SK-MEL-5 (cell line): ENCODE measurements at regions not wholly inside any gene's neighbourhood (a gene's known extent, or its start where the extent isn't known, plus 50 kb on each side); places are given as distances from the start of the nearest gene placed in this dataset.
A peak's percentile ranks its signal among the peaks of the same experiment; 100 is the strongest.

Experiments used
- DNase-seq: peaks from one replicate; pipeline ENCODE4 v3.0.0-alpha.2; 2016; ENCODE audit warnings: low read depth, low spot score
- in situ Hi-C: cut with HindIII; loops from 2 replicates; pipeline ENCODE4 v1.10.0; 2016; ENCODE audit warnings: low sequenced_read_pairs, high pct_unique_total_duplicates, low pct_unique_long_range_greater_than_20kb

DNA sequence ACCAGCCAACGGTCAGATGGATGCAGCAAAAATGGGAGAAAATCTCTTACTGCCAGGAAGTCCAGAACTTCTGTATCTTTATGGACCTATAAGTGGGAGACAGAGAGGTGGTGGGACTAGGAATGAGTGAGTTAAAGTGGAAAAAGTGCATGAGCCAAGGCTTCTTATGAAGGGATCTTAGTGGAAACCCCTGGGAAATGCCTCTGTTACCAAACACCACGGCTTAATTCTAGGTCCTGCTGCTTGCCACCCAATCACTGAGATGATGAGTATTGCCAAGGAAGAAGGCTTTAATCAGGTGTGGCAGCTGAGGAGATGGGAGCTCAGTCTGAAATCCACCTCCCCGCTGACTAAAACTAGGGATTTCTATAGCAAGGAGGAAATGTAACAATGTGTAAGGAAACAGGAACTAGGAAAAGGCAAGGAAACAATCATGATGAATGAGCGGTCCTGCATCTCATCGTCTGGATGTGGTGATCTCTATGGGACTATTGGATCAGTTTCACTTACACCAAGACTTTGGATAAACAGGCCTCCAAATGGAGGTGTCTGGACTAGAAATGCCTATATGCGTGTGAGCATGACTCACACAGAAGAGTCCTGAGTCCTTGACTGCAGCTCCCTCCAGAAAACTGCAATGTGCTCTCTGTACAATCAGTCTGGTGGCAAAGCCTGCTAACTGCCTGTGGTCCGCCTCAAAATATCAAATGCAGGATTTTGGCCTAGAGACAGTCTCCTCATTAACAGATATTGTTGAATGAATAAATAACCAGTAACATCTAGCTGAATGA is 98.2 kb upstream of the PRR16 start:
- in situ Hi-C loops, result no loop called here
- peak; percentile 29 for DNase-seq

DNA sequence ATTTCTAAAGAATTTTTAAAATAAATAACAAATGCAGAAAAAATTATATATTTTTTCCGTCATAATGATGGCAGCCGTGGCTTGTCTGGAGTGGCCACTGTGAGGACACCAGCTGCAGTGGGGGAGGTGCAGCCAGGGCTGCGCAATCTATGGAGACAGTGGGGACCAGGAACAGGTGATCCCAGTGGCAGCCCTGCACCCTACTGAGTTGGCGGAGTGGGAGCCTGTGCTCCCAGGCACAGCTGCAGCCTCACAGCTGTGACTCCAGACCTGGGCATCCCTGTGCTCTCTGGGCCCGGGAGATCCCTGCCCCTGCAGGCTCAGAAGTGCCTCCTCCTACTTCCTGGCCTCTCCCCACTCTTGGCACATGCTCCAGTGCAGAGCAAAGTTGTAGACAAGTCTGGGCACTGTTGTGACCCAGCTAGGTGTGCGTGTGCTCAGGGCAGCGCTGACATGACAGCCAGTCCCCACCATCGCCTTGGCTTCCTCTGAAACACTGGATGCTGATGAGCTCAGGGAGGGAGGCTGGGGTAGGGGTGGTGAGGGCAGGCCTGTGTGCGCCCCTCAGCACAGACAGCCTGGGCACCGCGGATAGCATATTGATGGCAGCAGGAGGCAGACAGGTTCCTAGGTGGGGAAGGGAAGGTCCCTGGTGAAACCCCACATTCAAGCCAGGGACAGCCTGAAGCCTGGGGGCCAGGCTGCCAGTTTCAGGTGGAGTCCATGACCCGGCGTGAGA is 96.0 kb upstream of the PRR16 start:
- in situ Hi-C loops, result no loop called here
- DNase-seq, result no peak

DNA sequence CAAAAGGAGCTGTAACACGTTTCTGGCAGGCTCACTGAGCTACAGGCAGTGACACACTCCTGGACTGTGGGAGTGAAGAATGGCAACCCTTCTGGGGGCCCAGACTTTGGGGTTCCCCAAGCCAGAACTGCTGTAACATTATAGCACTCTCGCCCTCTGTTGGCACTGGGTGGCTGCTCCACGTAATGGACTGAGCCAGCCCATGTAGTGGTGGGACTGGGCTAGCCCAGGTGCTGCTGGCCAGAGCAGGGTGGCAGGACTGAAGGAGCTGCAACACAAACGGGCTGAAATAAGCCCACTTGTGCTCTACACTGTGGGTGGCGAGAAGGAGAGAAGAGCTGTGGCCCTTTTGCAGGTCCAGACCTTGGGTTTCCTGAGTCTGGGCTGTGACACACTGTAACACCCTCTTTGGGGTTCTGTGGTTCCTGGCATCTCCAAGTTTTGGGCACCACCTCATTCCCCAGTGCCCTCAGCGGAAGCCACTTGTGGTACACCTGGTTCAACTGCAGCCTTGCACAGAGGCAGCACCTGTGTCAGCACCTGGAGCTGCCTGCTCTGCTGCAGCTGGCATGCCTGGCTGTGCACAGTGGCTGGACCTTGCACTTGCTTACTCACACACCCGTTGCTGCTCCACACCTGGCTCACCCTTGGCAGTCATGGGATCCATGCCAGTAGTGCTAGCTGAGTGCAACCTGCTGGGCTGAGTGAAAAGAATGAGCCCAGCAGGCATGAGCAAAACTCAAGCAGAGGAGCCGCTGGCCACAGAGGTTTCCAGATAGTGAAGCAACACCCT is 95.0 kb upstream of the PRR16 start:
- no peak for DNase-seq
- in situ Hi-C loops, result no loop called here

DNA sequence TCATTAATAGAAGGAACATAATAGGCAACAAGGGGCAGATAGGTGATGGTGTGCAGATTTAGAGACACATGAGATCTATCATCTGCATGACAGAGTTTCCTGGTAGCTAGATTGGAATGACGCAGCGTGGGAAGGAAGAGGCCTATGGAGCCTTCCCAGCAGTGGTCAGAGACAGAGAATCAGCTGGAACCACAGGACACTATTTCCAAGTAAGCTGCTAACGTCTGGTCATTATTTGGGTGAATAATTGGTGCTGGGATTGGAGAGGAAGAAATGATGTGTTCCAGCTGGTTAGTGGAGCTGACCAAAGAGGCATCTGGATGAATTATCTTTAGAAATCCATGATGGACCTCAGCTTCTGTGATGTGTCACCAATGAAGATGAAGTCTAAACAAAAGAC is 91.2 kb upstream of the PRR16 start:
- in situ Hi-C loops, result no loop called here
- DNase-seq, result no peak

DNA sequence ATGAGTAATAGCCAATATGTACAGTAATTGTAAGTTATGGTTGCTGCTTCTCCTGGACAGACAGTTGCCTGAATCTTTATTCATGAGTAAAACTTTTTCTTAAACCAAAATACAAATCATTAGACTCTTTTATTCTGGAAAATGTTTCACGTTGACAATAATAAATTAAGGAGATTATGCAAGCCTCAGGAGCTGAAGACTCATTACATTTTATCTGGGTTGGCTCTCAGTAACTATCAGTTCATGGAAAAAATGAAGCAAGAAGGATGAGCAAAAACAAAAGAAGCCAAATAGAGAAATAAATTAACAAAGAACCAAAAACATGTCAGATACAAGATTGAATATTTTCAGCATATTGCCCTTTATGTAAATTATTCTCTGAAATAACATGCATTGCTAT is 88.9 kb upstream of the PRR16 start:
- no peak for DNase-seq
- in situ Hi-C loops, result no loop called here

DNA sequence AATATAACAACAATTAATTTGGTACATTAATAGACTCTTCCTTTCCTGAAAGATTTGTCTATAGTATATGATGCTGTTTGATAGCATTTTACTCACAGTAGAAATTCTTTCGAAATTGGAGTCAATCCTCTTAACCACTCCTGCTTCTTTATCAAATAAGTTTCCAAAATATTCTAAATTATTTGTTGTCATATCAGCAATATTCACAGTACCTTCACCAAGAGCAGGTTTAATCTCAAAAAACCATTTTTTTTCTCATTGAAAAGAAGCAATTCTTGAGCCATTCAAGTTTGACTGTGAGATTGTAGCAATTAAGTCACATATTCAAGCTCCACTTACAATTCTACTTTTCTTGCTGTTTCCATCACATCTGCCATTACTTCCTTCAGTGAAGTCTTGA is 83.5 kb upstream of the PRR16 start:
- no peak for DNase-seq
- in situ Hi-C loops, result no loop called here

DNA sequence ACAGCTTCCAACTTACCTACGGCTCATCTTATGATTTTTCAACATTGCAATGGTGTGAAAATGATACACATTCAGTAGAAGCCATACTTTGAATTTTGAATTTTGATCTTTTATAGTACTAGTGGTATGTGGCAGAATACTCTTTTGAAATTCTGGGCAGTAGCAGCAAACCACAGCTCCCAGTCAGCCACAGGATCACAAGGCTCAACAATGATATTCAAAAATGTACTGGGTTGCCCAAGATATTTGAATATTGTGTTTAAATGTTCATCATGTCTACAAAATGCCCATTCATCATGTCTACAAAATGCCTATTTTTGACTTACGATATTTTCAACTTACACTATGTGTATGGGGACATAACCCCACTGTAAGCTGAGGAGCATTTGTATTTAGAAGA is 81.3 kb upstream of the PRR16 start:
- in situ Hi-C loops, result no loop called here
- DNase-seq, result no peak

DNA sequence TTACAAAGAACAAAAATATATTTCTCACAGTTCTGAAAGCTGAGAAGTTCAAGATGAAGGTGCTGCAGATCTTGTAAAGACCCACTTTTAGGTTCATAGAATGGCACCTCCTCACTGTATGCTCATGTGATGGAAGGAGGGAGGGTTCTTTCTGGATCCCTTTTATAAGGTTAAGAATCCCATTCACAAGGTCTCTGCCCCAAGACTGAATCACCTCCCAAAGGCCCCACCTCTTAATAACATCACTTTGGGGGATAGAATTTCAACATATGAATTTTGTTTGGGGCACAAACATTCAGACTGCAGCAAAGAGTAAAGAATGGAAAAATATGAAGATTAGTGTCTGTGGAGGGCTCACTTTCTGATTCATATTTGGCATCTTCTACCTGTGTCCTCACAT is 77.1 kb upstream of the PRR16 start:
- no peak for DNase-seq

DNA sequence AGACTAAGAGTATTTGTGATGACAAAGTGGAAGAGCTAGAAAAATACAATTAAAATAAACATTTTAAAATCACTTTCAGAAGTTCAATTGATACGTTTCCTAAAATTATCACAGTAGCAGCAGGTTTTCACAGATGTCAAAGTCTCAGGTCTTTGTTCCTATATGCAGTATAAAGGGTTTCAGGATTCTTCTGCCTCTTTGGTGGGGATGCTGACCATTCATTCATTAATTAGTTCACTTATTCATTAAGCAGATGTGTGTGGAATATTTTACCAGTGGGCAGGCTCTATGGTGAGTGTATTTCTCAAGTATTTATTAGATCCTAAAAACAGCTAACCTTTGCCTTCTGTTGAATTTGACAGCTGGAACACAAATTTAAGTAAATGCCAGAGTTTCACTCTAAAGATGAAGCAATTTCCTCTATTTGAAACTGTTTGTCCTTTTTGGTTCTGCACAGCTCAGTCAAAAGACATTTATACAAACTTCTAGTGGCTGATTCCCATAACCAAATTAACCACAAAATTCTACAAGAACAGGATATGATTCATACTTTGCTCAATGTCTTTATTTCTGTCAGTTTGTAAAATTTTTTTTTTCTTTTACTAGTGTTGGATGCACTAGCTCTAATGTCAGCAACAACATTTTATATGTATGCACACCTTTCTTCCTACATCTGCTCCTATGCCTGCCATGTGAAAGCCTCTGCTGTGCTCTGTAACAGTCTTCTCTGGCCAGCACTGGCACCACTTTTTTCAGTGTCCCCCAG is 75.9 kb upstream of the PRR16 start:
- in situ Hi-C loops, result no loop called here
- DNase-seq, result peak; percentile 58

More for the DNA sequence above, 77.1 kb upstream of the PRR16 start:
- in situ Hi-C loops, result no loop called here

DNA sequence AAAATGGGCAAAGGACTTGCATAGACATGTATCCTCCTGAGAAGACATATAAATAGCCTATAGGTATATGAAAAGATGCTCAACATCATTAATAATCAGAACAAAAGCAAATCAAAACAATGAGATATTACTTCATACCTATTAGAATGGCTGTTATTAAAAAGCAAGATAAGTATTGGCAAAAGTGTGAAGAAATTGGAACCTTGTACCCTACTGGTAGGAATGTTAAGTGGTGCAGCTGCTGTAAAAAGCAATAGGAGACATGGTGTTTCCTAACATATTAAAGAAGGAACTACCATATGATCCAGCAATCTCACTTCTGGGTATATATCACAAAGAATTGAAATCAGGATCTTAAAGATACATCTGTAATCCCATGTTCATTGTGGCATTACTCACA is 69.8 kb upstream of the PRR16 start:
- in situ Hi-C loops, result no loop called here
- no peak for DNase-seq

DNA sequence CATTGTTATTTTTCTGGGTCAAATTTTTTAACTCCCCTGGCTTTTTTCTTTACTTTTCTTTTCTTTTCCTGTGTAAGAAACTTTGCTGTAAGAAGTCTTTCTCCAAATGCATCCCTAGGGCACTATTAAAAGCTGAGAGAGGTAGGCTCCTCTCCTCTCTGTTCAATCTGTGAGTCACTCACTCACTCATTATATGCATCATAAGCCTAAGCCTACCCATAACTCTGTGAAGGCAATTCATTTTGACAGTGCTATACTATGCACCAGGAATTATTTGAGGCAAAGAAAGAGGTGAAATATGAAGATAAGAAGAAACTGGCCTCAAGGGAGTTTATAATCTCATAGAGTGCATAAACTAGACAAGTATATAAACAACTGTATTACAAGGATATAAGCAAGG is 67.9 kb upstream of the PRR16 start:
- DNase-seq, result no peak
- in situ Hi-C loops, result no loop called here

DNA sequence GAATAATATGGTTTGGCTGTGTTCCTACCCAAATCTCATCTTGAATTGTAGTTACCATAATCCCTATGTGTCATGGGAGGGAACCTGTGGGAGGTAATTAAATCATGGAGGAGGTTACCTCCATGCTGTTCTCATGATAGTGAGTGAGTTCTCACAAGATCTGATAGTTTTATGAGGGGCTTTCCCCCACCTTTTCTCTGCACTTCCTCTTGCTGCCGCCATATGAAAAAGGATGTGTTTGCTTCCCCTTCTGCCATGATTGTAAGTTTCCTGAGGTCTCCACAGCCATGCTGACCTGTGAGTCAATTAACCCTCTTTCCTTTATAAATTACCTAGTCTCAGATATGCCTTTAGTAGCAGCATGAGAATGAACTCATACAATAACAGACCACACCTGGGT is 63.7 kb upstream of the PRR16 start:
- no peak for DNase-seq
- in situ Hi-C loops, result no loop called here

DNA sequence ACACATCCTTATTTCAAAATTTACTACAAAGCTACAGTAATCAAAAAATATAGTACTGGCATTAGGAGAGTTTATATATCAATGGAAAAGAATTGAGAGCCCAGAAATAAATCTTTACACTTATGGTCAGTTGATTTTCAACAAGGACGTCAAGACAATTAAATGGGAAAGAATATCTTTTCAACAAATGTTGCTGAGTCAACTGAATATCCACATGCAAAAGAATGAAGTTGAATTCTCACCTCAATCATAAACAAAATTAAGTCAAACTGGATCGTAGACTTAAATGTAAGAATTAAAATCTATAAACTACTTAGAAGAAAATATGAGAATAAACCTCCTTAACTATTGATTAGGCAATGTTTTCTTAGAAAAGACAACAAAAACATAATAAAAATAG is 61.5 kb upstream of the PRR16 start:
- no peak for DNase-seq
- in situ Hi-C loops, result no loop called here

DNA sequence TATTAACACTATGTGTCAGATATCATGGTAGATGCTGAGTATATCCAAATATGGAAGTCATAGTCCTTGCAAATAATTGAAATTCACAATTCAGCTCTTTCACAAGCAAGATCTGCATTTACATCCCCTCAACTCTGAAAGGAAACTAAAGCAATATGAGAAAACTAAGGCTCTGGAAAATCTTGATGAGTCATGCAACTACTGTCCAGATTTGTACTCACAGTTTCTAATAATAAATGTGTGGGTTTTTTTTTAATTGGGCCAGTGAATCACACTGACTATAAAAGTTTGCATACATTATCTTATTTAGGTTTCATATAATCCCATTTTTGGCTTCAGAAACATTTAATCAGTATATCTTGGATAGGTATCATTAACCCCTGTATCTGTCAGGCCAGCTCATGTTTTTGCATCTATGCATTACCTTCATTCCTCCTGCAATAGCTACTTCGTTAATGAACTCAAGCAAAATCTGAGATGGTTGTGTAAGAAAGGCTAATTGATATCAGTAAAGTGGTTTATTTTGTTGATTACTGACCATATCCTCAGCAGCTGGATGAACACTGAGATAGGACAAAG is 58.7 kb upstream of the PRR16 start:
- in situ Hi-C loops, result no loop called here

DNA sequence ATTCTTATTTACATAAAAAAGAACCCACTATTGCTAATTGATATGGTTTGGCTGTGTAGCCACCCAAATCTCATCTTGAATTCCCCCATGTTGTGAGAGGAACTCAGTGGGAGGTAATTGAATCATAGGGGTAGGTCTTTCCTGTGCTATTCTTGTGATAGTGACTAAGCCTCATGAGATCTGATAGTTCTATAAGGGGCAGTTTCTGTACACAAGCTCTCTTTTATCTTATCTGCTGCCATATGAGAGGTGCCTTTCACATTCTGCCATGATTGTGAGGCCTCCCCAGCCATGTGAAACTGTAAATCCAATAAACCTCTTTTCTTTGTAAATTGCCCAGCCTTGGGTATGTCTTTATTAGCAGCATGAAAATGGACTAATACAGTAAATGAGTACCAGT is 58.2 kb upstream of the PRR16 start:
- DNase-seq, result peak; percentile 97
- in situ Hi-C loops, result no loop called here

More for the DNA sequence above, 58.7 kb upstream of the PRR16 start:
- peak; percentile 73 for DNase-seq

DNA sequence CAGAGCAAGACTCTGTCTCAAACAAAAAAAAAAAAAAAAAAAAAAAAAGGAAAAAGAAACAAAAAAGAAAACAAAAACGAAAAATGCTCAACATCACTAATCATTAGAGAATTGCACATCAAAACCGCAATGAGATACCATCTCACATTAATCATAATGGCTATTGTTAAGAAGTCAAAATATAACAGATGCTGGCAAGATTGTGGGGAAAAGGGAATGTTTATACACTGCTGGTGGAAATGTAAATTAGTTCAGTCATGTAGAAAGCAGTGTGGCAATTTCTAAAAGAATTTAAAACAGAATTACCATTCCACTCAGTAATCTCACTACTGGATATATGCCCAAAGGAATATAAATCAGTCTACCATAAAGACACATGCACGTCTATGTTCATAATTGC is 50.4 kb upstream of the PRR16 start:
- in situ Hi-C loops, result no loop called here
- no peak for DNase-seq
